HG03354 (cell line): ENCODE measurements at regions not wholly inside any gene's neighbourhood (a gene's known extent, or its start where the extent isn't known, plus 50 kb on each side); places are given as distances from the start of the nearest gene placed in this dataset.

ENCODE experiments used
- ATAC-seq: cut with Tn5 transposase; IDR thresholded peaks from one replicate; pipeline ENCODE4 v1.9.1; 2021; ENCODE audit warnings: mild to moderate bottlenecking; ENCODE audit not compliant: unreplicated experiment, poor library complexity, severe bottlenecking

- ATAC-seq, result peak; percentile 71
Measured at GRCh38 chr2:187148059-187148714, 299.2 kb upstream of the ZSWIM2 start.

DNA sequence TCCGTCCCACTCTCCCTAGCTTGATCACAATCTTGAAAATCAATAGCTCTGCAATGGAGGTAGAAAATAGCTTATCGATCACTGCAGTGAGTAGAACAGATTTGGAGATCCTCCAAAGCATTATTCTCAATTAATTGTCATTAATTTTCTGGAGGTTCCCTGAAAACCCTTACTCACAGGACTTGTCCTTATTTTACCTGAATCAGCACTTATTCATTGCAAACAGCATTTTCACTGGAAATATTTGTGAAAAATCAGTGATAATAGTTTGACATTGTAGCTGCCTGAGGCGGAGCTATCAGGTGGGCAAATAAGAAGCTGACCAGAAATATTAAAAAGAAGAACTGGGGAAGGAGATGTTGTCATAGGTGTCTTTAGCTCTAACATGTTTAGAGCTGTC is 294.6 kb upstream of the ZSWIM2 start:
- no peak for ATAC-seq

GRCh38 chr2:187139469-187139868 is 290.5 kb upstream of the ZSWIM2 start:
- no peak for ATAC-seq

DNA sequence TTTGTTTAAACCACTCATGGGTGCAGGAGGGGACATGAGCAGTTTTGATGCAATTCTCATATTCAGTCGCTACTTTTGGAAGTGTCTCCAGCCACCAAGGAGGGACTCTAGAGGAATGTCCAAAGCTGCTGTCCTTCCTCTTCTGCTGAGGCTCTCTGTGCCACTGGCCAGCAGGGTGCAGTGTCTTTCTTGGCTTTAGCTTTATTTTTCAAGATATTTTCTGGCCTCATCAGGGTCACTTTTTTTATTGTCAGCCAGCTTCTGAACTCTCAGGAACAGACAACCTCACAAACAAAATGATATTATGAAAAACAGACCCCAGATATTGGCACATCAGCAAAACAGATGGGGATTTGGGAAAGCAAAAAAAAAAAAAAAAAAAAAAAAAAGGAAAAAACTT is 289.3 kb upstream of the ZSWIM2 start:
- ATAC-seq, result no peak

GRCh38 chr2:187136646-187137045 is 287.7 kb upstream of the ZSWIM2 start:
- no peak for ATAC-seq

DNA sequence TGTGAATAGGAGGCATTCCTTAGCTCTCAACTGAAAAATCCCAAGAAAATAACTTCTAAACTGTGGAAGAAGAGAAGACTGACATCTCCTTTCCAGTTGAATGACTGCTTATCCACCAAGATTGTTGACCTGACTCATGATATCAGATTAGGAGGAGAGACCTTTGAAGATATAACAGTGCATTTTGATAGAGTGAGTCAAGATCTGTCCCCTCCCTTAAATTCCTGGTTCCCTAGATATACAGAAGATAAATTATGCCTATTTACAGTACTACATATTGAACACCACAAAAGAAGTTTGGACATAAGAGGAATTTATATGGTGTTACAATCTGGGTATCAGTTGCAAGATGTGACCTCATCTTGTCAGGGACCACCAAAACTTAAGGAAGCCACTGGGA is 285.3 kb upstream of the ZSWIM2 start:
- no peak for ATAC-seq

DNA sequence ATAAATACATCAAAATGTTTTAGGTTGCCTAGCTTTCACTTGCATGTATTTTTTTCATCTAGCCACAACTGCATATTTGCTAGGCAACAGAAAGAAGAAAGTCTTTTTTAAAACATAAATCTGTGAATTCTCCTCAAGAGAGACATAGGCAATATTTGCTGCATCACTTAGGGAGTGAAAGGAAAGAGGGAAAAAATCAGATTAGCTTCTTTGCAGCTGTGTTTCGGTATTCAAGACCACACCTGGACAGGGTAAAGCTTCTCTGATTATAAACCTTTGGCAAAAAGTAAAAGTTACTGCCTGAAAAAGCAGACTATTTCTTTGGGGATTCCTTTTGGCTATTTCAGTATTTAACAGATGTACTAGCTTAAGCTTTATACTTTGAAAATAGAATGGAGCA is 280.9 kb upstream of the ZSWIM2 start:
- no peak for ATAC-seq

DNA sequence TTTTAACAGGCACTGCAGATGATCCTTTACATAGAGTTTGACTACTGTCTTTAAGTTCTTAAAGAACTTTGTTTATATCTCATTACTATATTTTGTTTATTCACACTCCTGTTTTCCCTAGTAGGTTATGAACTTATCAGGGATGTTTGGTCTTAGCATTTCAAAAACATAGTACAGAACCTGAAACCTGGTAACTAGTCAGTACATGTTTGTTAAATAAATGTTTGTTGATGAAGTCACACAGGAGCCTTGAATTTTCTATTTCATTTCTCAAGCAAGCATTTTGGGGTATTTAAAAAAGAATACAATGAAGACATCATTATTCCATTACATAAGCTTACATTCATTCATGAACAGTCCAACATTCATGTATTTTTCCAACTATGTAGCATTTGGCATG is 280.3 kb upstream of the ZSWIM2 start:
- ATAC-seq, result no peak

DNA sequence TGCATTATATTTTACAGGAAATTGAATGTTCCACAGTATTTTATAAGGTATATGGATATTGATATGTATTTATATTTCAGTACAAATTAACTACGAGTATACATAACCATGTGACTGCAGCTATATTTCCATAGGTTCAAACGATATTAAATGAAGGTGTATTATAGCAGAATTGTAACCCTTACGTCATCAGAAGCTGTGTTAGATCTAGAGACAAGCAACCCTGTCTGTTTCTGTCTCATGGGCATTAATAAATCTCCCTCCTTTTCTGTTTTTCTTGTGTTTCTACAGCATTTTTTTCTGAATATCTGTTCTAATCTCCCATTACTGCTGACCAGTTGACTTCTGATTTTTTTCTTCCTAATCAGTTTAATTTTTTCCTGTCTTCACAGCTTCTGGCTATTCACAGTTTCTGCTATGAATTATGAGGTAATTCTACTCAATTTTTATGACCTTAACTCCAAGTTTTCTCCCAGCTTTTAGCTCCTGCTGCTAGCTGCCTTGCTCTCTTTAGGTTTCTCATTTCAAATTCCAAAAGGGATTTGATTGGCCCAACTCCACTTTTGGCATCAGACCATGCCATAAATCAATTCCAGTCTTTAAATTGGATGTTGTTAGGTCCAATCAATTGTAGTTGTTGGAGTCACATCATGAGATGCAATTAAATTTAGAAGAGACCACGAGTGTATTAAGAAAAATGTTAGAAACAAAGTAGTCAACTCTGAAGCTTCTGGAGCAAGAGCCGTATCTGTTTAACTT is 277.5 kb upstream of the ZSWIM2 start:
- ATAC-seq, result no peak

- no peak for ATAC-seq
Measured at GRCh38 chr2:187125318-187125717, 276.3 kb upstream of the ZSWIM2 start.

DNA sequence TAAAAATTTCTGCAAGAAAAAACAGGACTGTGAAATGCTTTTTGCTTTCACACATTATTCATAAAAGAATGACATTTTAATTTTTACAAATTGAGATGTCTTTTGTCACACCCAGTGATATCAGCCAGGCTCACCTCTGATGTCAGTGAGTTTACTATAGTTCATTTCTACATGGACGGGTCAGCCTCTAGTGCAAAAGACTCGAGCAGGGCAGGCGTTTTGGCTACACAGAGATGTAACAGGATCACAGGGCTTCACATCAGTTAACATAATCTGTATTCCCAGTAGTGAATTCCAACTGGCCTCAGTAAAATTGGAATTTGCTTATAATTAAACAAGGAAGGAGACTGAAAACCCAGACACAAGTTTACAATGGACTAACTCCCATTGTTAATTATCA is 275.6 kb upstream of the ZSWIM2 start:
- no peak for ATAC-seq

DNA sequence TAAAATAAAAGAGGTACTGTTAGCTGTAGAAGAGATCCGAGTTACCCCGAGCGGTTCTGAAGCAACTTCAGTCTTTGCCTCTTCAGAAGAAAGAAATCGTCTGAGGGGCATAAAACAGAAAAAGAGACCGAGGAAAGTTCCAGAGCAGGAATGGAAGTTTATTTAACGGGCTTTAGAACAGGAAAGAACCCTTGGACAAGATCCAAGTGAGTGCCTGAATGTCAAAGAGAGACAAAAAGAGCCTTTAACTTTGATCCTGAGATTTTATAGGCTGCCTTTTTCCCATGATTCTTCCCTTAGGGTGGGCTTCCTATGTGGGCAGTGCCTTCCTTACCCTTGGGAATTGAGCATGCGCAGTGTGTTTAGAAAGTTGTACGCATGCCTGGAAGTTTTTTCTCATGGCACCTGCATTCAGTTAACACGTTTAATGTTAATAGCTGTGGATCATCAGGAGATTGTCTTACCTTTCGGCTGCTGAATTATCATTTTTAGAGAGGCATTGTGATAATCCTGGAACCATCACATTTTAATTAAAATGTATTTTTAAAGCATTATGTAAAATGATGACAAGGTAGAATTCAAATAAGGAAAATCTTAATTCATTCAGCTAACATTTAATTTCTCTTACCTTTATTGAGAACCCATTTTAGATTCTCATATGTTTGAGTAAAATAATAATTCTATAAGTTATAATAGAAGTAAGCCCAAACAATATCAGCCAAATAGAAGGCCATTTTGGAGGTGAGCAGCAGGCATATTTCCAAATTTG is 269.5 kb upstream of the ZSWIM2 start:
- no peak for ATAC-seq

DNA sequence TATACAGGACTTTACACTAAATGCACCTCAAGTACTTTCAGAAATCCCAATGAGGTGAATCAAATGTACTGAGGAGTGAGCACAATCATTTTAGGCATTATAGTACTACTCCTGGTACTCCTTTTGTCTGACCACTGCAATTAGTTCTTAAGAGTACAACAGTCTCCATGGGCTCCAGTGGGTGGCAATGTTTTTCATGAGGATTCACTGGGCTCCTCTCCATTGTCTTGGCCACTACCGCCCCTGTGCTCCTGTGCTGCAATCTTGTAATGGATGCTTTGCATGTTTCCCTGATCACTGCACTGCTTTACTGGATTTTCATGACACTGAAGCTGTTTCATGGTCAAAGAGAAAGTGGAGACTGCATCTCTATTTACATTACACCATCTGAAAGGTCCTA is 268.5 kb upstream of the ZSWIM2 start:
- no peak for ATAC-seq

DNA sequence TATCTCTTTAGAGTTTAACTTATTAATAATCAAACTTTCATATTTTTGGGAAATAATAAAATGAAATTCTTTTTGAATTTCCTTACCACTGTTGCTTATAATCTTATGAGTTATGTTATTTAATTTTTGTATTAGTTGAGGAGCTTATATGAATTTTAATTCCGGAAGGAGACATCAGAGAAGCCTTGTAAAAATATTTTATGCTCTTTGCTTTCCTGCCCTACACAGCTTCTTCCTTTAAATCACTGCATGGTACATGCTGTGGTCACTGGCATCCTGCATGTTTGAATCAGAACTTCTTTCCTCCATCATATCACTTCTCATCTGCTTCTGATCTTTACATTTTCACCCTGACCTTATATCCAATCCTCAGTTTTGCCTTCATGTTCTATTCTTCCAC is 266.7 kb upstream of the ZSWIM2 start:
- ATAC-seq, result no peak

DNA sequence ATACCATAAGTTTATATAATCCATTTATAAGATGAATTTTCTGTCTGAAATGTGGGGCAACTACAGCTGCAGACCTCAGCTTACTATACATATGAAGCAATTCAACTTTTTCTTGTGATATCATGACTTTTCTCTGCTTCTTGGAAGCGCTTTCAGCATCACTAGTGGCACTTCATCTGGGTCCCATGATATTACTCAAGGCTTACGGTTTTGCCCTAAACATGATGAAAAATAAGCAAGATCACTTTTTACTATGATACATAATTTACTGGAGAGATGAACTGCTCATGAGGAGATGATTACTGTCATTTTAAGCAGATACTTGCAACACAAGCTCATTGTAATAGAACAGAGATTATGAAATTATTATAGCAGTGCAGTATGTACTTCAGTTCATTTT is 258.0 kb upstream of the ZSWIM2 start:
- no peak for ATAC-seq

DNA sequence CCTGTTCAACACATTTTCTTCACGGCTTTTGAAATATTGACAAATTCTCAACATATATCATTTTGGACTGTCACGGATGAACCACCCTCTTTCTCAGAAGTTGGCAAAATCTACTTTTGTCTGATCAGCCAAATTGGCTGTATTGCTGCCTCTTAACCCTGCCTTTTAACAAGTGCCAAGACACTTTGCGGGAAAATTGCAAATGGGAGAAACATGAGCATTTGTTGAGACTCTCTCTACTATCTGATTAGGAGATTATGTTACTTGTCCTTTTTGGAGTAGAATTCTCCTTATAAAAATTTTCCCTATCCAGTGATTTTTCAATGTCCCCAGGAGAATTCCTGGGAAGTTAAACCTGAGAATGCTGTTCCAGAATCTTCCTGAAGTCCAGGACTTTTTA is 256.2 kb upstream of the ZSWIM2 start:
- no peak for ATAC-seq

GRCh38 chr2:187102381-187102780 is 253.4 kb upstream of the ZSWIM2 start:
- ATAC-seq, result no peak

- ATAC-seq, result no peak
Measured at GRCh38 chr2:187098154-187098553, 249.2 kb upstream of the ZSWIM2 start.

GRCh38 chr2:187093771-187094412 is 244.9 kb upstream of the ZSWIM2 start:
- no peak for ATAC-seq

DNA sequence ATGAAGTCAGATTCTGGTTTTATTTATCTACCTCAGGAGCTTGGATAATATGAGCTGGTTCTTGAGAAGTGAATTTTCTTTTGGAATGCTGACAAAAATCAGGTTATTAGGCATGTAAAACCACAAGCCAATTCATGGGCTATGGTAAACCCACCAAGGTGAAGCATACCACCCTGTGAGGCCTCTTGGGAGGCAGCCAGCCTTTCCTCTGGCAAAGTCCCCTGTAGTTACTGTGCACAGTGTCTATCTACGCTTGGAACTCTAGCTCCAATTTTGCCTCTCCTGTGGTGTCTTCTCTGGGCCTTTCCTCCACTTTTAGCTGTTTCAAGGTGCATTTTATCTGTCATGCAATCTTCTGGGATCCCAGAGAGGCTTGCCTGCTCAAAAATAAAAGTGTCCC is 242.7 kb upstream of the ZSWIM2 start:
- no peak for ATAC-seq
